NCI-H748 (cell line): ENCODE measurements at regions not wholly inside any gene's neighbourhood (a gene's known extent, or its start where the extent isn't known, plus 50 kb on each side); places are given as distances from the start of the nearest gene placed in this dataset.

Experiments used
- DNase-seq: peaks from one replicate; lab custom pipeline; 2025; ENCODE audit not compliant: unreplicated experiment; lab: John Stamatoyannopoulos, UW

- DNase-seq, result no peak
Measured at GRCh38 chr1:193358419-193358818, 172.0 kb upstream of the B3GALT2 start.

DNA sequence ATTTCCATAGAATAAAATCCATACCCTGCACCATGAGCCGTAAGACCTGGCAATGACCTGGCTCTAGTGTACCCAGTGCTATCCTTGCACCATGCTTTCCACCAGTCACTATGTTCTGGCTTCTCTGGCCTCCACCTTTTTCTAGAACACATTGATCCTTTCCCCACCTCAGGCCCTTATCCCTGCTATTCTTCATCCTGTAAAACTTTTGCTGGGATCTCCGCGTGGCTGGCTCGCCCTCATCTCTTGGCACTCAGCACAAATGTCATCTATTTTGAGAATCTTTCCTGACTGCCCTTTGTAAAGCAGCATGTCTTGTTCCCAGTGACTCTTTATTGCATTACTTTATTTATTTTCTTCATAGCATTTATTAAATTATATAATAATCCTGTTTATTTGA lies 169.8 kb upstream of the B3GALT2 start:
- no peak for DNase-seq

- DNase-seq, result no peak
Measured at GRCh38 chr1:193355626-193356025, 169.2 kb upstream of the B3GALT2 start.

GRCh38 chr1:193355178-193355577 lies 168.8 kb upstream of the B3GALT2 start:
- peak; percentile 12 for DNase-seq

DNA sequence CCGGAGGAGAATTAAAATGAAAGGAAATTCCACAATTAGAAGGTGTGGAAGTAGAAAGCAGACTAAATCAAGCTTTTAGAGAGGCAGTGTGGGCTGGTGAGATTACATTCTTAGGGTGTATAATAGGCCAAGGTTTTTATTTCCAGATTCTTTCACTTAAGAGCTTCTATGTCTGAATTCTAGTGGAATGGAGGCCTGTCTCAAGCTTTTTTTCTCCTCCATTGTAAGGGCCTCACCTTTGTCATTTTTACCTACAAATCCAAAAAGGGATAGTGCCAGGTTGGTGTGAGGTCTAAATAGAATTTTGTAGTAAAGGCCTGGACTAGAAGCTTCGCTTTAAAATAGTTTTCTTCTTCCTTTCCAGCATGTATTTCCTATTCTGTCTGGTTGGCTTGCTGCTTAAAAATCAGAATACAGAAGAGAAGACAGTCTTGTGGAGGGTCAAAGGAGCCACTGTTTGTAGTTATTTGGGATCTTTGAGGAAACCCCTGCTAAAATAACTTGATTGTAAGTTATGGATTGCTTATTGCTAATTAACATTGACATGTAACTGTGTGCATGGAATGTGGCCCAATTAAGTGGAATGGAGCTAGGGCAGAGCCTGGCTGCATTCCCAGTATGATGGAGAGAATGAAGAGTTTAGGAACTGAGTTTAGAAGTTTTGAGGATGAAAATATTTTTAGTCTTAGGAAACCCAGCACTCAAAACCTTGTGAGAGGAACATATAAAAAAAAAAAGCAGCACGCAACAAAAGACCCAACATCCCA lies 162.5 kb upstream of the B3GALT2 start:
- DNase-seq, result no peak

- no peak for DNase-seq
Measured at GRCh38 chr1:193348091-193348768, 161.8 kb upstream of the B3GALT2 start.

- DNase-seq, result no peak
Measured at GRCh38 chr1:193346085-193346484, 159.7 kb upstream of the B3GALT2 start.

DNA sequence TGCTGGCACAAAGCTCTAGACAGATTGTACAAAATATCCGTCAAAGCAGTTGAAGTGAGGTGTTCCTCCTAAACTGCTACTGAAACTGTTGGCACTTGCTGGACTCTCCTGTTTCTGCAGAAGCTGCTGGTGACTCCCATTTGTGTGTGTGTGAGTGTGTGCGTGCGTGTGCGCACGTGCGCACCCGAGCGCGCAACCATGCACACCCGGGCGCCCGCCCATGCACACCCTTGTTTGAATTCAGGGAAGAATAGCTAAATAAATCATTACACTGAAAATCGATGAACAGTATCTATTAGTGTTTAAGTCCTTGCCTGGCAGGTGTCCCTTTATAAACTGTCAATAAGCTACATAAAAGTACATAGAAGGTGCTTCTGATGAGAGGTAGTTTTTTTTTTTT lies 156.4 kb upstream of the B3GALT2 start:
- DNase-seq, result no peak

GRCh38 chr1:193340331-193340730 lies 153.9 kb upstream of the B3GALT2 start:
- no peak for DNase-seq

- DNase-seq, result no peak
Measured at GRCh38 chr1:193339401-193339800, 153.0 kb upstream of the B3GALT2 start.

DNA sequence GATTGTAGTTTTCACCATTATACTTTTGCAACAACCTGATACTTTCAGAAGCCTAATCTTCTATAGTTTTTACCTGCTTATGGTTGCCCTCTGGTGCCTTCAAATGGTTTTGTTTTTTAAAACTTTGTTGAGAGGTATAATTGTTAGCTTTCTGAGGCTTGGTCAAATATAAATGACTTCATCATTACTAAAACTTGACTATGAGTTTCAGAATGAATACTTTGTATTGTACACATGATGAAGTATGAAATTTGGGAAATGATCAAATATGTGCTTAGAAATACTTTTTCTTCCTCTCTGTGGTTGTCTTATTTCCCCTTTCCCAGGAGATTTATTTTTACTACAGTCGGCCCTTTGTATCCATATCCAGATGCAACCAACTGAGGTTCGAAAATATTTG lies 151.8 kb upstream of the B3GALT2 start:
- peak; percentile 11 for DNase-seq

DNA sequence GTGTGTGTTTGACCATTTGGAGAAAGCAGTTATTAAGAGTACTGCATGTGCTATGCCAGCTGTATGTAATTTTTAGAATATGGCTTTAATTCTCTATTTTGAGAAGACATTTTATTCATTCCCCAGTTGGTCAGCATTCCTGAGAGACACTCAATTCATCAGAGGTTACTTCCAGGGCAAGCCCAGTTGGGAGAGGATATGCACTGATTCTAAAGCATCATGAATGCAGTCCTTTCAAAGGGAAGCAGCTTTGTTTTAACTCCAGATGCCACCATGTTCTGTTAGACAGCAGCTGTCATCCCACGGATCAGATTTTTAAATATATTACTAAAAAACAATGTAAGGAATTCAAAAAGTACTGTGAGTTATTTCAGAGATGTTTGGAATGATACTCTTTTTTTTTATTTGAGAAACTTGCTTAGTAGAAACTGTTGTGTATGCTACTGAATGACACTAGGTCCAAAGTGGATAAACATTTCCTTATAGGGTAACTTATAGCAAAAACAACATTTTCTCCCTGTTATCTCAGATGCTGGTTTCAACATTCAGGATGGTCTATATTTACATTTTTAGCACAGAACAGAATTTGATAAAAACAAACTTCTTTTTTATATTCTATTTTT lies 149.5 kb upstream of the B3GALT2 start:
- no peak for DNase-seq

GRCh38 chr1:193333166-193333565 lies 146.8 kb upstream of the B3GALT2 start:
- DNase-seq, result no peak

DNA sequence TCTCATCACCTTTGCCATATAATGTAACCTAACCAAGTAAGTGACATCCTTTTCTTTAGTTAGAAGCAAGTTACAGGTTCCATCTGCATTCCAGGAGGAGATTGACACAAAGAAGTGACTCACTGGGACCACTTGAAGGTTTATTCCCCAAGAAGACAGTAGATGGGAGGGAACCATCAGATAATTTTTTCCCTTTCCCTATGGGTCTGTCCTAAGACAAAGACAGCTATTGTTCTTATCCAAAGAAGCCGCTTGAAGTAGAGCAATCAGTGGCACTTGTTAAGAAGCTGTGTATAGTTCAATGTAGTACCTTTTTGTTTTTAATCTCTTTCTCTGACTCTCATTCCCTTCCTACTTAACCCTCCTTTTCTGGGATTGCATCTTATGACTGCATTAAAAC lies 139.9 kb upstream of the B3GALT2 start:
- DNase-seq, result no peak

GRCh38 chr1:193325771-193326170 lies 139.4 kb upstream of the B3GALT2 start:
- no peak for DNase-seq

DNA sequence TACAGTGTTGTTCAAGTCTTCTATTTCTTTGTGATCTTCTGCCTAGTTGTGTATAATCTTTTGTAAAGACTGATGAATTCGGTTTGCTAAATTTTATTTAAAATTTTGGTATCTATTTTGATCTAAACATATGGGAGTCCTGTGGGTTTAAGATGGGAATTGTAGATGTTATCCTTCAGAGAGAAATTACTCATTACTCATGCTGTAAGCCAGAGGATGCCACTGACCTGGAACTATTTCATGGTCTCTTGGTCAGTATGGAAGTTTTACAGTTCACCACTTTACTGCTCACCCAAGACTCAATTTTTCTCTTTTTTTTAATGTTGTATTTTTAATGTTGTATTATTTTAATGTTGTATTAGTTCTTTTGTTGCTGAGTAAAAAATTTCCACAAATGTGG lies 138.6 kb upstream of the B3GALT2 start:
- DNase-seq, result no peak

DNA sequence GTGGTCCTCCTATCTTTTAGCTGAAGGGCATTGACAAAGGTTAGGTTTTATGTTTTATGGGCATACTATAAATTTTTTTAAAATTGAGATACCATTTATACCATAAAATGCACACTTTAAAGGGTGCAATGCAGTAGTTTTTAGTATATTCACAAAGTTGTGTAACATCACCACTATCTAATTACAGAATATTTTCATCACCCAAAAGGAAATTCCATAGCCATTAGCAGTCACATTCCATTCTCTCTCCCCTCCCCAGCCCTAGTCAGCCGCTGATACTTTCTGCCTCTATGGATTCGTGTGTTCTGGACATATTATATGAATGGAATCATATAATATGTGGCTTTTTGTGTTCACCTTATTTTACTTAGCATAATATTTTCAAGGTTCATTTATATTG lies 135.8 kb upstream of the B3GALT2 start:
- no peak for DNase-seq

DNA sequence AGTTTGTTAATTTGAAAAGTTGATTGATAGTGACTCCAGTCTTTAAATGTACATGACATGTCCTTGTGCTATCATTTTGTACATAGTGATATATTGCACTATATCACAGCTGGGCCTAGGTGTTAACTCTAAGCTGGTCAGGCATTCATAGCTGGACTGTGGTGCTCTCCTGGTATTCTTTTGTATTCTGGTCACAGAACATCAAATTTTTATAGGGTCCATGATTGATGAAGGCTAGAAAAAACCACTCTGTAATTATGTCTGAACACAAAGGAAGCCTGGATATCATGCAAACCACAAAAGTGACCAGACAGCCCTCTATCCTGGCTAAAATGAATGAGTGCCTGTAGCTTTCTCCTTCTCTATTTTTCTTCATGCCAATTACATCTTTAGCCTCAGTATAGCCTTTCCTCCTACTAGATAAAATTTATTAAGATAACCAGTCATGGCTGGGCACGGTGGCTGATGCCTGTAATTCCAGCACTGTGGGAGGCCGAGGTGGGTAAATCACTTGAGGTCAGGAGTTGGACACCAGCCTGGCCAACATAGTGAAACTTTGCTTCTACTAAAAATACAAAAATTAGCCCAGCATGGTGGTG lies 134.9 kb upstream of the B3GALT2 start:
- peak; percentile 4 for DNase-seq

- no peak for DNase-seq
Measured at GRCh38 chr1:193320270-193320669, 133.9 kb upstream of the B3GALT2 start.

- DNase-seq, result no peak
Measured at GRCh38 chr1:193318347-193318746, 131.9 kb upstream of the B3GALT2 start.

- no peak for DNase-seq
Measured at GRCh38 chr1:193313354-193314140, 127.1 kb upstream of the B3GALT2 start.
